Erythroblast (primary cell): ENCODE measurements at regions not wholly inside any gene's neighbourhood (a gene's known extent, or its start where the extent isn't known, plus 50 kb on each side); places are given as distances from the start of the nearest gene placed in this dataset.

ENCODE experiments used
- GATA1 ChIP-seq: IDR thresholded peaks from 2 replicates; pipeline ENCODE4 v1.6.1; 2011; ENCODE audit warnings: low read depth, mild to moderate bottlenecking, control low read depth, low read length, moderate library complexity
- POLR2A ChIP-seq: IDR thresholded peaks from 2 replicates; pipeline ENCODE4 v1.6.1; 2011; ENCODE audit warnings: mild to moderate bottlenecking, low read length

- TF ChIP-seq POLR2A (no peak), GATA1 (no peak)
Observed at GRCh38 chr17:73770849-73771229, 126.6 kb upstream of the SDK2 start.
